Fibroblast of pulmonary artery (primary cell): ENCODE measurements at regions not wholly inside any gene's neighbourhood (a gene's known extent, or its start where the extent isn't known, plus 50 kb on each side); places are given as distances from the start of the nearest gene placed in this dataset.

Experiments
- DNase-seq: peaks from one replicate; pipeline ENCODE4 v3.0.0-alpha.2; 2010; ENCODE audit warnings: low read depth
- H3K4me3 ChIP-seq: replicated peaks from 2 replicates; pipeline ENCODE4 v1.5.1; 2011; ENCODE audit warnings: low read depth, mild to moderate bottlenecking, control low read depth, low read length, moderate library complexity
- TF ChIP-seq, protein P1 (sequence below): IDR thresholded peaks from 2 replicates; pipeline ENCODE4 v1.5.1; 2011; ENCODE audit warnings: mild to moderate bottlenecking, control low read depth, low read length, inconsistent platforms; ENCODE audit errors: missing control alignments

GRCh38 chr15:38859574-38859973 lies 295.0 kb upstream of the RASGRP1 start:
- TF ChIP-seq, protein P1, sequence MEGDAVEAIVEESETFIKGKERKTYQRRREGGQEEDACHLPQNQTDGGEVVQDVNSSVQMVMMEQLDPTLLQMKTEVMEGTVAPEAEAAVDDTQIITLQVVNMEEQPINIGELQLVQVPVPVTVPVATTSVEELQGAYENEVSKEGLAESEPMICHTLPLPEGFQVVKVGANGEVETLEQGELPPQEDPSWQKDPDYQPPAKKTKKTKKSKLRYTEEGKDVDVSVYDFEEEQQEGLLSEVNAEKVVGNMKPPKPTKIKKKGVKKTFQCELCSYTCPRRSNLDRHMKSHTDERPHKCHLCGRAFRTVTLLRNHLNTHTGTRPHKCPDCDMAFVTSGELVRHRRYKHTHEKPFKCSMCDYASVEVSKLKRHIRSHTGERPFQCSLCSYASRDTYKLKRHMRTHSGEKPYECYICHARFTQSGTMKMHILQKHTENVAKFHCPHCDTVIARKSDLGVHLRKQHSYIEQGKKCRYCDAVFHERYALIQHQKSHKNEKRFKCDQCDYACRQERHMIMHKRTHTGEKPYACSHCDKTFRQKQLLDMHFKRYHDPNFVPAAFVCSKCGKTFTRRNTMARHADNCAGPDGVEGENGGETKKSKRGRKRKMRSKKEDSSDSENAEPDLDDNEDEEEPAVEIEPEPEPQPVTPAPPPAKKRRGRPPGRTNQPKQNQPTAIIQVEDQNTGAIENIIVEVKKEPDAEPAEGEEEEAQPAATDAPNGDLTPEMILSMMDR, result no peak
- no peak for DNase-seq
- H3K4me3 ChIP-seq, result no peak overlapping the region

DNA sequence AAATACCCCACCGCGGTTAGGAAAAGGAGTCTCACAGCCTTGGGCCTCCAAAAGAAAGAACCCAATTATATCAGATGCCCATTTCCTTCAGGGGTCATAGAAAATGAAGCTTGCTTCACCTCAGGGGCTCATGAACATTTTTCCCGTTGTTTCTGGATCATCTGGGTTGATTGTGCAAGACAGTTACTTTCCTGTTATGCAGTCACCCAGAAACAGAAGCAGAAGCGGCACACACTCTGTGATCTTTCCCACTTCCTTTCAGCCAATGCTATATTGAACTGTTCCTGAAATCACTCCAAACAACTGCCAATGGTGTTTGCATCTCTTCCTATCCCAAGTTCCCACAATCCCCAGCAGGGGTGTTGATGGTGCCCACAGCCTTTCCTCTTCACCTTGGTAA lies 295.6 kb upstream of the RASGRP1 start:
- DNase-seq, result peak; percentile 72
- TF ChIP-seq, protein P1, result no peak
- no peak overlapping the region for H3K4me3 ChIP-seq

GRCh38 chr15:38860674-38861073 lies 296.1 kb upstream of the RASGRP1 start:
- DNase-seq, result peak; percentile 60
- TF ChIP-seq, protein P1, result no peak
- H3K4me3 ChIP-seq, result no peak overlapping the region

- no peak for DNase-seq
- H3K4me3 ChIP-seq, result no peak overlapping the region
- TF ChIP-seq, protein P1, result no peak
These were observed 296.5 kb upstream of the RASGRP1 start for GRCh38 chr15:38861108-38861507.

DNA sequence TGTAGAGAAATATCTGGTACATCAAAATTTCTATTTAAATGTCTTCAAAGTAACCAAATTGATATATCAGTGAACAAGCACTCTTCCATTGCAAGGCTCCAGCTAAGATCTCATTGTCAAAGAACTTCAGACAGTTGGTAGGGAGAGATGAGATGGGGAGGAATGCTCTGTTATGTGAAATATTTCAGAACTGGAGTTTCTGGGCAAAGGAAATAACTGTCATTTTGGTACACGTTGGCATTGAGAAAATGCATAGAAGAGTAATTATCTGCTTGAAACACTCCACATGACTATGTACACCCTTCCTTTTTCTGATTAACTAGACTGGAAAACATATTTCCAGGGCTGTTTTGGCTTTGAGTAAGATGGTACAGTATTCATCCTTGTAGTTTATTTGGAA lies 297.5 kb upstream of the RASGRP1 start:
- no peak for DNase-seq
- TF ChIP-seq, protein P1, result no peak

GRCh38 chr15:38863381-38863780 lies 298.8 kb upstream of the RASGRP1 start:
- H3K4me3 ChIP-seq, result no peak overlapping the region
- no peak for DNase-seq
- TF ChIP-seq, protein P1, result no peak

More for the DNA sequence above, 297.5 kb upstream of the RASGRP1 start:
- H3K4me3 ChIP-seq, result no peak overlapping the region

- DNase-seq, result no peak
- H3K4me3 ChIP-seq, result no peak overlapping the region
- TF ChIP-seq, protein P1, result peak; percentile 17
These were observed 299.5 kb upstream of the RASGRP1 start for GRCh38 chr15:38864122-38864521.
